Glutamatergic neuron (in vitro differentiated cells): ENCODE measurements at regions not wholly inside any gene's neighbourhood (a gene's known extent, or its start where the extent isn't known, plus 50 kb on each side); places are given as distances from the start of the nearest gene placed in this dataset.

Experiments used
- DNase-seq: peaks from one replicate; pipeline ENCODE4 v3.0.0; 2022
- H3K27ac Mint-ChIP-seq: one replicate; pipeline ENCODE4 v1.8.0; 2020; ENCODE audit warnings: mild to moderate bottlenecking, mixed read lengths, inconsistent platforms; ENCODE audit not compliant: unreplicated experiment
- H3K27me3 Mint-ChIP-seq: one replicate; pipeline ENCODE4 v1.8.0; 2020; ENCODE audit warnings: mild to moderate bottlenecking, moderate library complexity, mixed read lengths, inconsistent platforms; ENCODE audit not compliant: unreplicated experiment
- H3K36me3 Mint-ChIP-seq: one replicate; pipeline ENCODE4 v1.8.0; 2020; ENCODE audit warnings: mild to moderate bottlenecking, mixed read lengths, inconsistent platforms; ENCODE audit not compliant: unreplicated experiment
- H3K4me1 Mint-ChIP-seq: one replicate; pipeline ENCODE4 v1.8.0; 2020; ENCODE audit warnings: mild to moderate bottlenecking, low read depth, mixed read lengths, inconsistent platforms; ENCODE audit not compliant: unreplicated experiment
- H3K4me3 Mint-ChIP-seq: one replicate; pipeline ENCODE4 v1.8.0; 2020; ENCODE audit warnings: mild to moderate bottlenecking, mixed read lengths, inconsistent platforms; ENCODE audit not compliant: unreplicated experiment
- H3K9me3 Mint-ChIP-seq: one replicate; pipeline ENCODE4 v1.8.0; 2020; ENCODE audit warnings: mild to moderate bottlenecking, moderate library complexity, mixed read lengths, inconsistent platforms; ENCODE audit not compliant: unreplicated experiment
- TF ChIP-seq, protein P1 (sequence below): fragments of 200-600 bp; sonication (generic); IDR thresholded peaks from one replicate; pipeline ENCODE4 v1.5.0; 2021; ENCODE audit not compliant: partially characterized antibody, unreplicated experiment

DNA sequence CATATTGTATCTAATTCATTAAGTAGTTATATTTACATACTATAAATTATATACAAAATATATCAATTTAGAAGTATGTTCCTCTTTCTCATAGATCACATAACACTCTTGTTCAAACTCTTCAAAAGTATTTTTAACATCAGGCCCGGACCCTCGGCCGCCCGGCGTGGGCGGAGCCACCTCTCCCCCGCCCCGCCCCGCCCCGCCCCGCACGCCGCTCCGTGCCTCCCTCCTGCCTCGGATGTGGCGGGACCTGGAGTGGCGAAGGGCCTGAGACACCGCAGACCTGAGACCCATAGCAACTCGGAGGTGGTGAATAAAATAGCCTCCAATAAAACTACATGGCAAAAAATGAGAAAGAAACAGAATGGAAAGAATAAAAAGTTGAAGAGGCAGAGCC, 105.9 kb upstream of the BDNF start:
- Mint-ChIP-seq H3K27ac (no peak overlapping the region), H3K36me3 (no peaks in the 10 kb centered on the region), H3K4me3 (no peak overlapping the region), H3K27me3 (peaks cover 2% of the 10 kb centered on the region), H3K4me1 (no peaks in the 10 kb centered on the region), H3K9me3 (no peaks in the 10 kb centered on the region)
- DNase-seq: no peak
- TF ChIP-seq, protein P1, sequence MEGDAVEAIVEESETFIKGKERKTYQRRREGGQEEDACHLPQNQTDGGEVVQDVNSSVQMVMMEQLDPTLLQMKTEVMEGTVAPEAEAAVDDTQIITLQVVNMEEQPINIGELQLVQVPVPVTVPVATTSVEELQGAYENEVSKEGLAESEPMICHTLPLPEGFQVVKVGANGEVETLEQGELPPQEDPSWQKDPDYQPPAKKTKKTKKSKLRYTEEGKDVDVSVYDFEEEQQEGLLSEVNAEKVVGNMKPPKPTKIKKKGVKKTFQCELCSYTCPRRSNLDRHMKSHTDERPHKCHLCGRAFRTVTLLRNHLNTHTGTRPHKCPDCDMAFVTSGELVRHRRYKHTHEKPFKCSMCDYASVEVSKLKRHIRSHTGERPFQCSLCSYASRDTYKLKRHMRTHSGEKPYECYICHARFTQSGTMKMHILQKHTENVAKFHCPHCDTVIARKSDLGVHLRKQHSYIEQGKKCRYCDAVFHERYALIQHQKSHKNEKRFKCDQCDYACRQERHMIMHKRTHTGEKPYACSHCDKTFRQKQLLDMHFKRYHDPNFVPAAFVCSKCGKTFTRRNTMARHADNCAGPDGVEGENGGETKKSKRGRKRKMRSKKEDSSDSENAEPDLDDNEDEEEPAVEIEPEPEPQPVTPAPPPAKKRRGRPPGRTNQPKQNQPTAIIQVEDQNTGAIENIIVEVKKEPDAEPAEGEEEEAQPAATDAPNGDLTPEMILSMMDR: no peak

GRCh38 chr11:27795955-27796861, 96.0 kb upstream of the BDNF start:
- H3K4me3 Mint-ChIP-seq: peak overlapping the region; percentile 14
- H3K27me3 Mint-ChIP-seq: peaks cover 4% of the 10 kb centered on the region
- no peaks in the 10 kb centered on the region for H3K36me3 Mint-ChIP-seq
- TF ChIP-seq, protein P1: no peak
- H3K27ac Mint-ChIP-seq: no peak overlapping the region
- peaks cover 6% of the 10 kb centered on the region for H3K4me1 Mint-ChIP-seq
- DNase-seq: no peak
- no peaks in the 10 kb centered on the region for H3K9me3 Mint-ChIP-seq

- Mint-ChIP-seq H3K9me3 (no peaks in the 10 kb centered on the region), H3K27ac (no peak overlapping the region), H3K36me3 (no peaks in the 10 kb centered on the region), H3K27me3 (no peaks in the 10 kb centered on the region), H3K4me1 (no peaks in the 10 kb centered on the region), H3K4me3 (no peak overlapping the region)
- no peak for DNase-seq
- TF ChIP-seq, protein P1: no peak
These were observed 86.6 kb upstream of the BDNF start for GRCh38 chr11:27786864-27787263.

GRCh38 chr11:27786331-27786730, 86.1 kb upstream of the BDNF start:
- H3K27ac Mint-ChIP-seq: no peak overlapping the region
- H3K27me3 Mint-ChIP-seq: no peaks in the 10 kb centered on the region
- H3K9me3 Mint-ChIP-seq: no peaks in the 10 kb centered on the region
- DNase-seq: no peak
- TF ChIP-seq, protein P1: no peak
- no peaks in the 10 kb centered on the region for H3K4me1 Mint-ChIP-seq
- H3K36me3 Mint-ChIP-seq: no peaks in the 10 kb centered on the region
- H3K4me3 Mint-ChIP-seq: no peak overlapping the region

- no peaks in the 10 kb centered on the region for H3K4me1 Mint-ChIP-seq
- no peak overlapping the region for H3K27ac Mint-ChIP-seq
- DNase-seq: no peak
- H3K9me3 Mint-ChIP-seq: no peaks in the 10 kb centered on the region
- no peaks in the 10 kb centered on the region for H3K36me3 Mint-ChIP-seq
- TF ChIP-seq, protein P1: no peak
- H3K27me3 Mint-ChIP-seq: no peaks in the 10 kb centered on the region
- no peak overlapping the region for H3K4me3 Mint-ChIP-seq
These were observed 83.6 kb upstream of the BDNF start for GRCh38 chr11:27783701-27784355.
